ENCODE measurements at regions not wholly inside any gene's neighbourhood (a gene's known extent, or its start where the extent isn't known, plus 50 kb on each side); places are given as distances from the start of the nearest gene placed in this dataset.
"Not testable (repeated sequence)": the region's sequence is repeated elsewhere in the genome, so short reads cannot be mapped to it uniquely, and the experiment has no call there.

DNA sequence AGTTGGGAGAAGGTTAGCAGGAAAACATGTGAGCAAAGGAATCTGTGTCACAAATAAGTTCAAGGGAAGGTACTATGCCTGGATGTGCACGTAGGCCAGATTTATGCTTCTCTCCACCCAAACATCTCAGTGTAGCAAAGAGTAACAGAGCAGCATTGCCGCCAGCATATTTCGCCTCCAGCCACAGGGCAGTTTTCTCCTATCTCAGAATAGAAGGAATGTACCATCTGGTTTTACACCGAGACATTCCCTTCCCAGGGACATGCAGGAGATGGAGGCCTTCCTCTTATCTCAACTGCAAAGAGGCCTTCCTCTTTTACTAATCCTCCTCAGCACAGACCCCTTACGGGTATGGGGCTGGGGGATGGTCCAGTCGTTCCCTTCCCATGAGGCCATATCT lies 155.4 kb downstream of the PABPC4L start:
- not testable (repeated sequence) for TF ChIP-seq EZH2 (IDR thresholded peaks at IDR 0.05; ENCODE audit: borderline replicate concordance, low read depth, low read length, poor library complexity, severe bottlenecking); CTCF (conservative IDR thresholded peaks at IDR 0.05; ENCODE audit: low read depth, low read length)
